ENCODE measurements at regions not wholly inside any gene's neighbourhood (a gene's known extent, or its start where the extent isn't known, plus 50 kb on each side); places are given as distances from the start of the nearest gene placed in this dataset.
"Not testable (repeated sequence)": the region's sequence is repeated elsewhere in the genome, so short reads cannot be mapped to it uniquely, and the experiment has no call there.

DNA sequence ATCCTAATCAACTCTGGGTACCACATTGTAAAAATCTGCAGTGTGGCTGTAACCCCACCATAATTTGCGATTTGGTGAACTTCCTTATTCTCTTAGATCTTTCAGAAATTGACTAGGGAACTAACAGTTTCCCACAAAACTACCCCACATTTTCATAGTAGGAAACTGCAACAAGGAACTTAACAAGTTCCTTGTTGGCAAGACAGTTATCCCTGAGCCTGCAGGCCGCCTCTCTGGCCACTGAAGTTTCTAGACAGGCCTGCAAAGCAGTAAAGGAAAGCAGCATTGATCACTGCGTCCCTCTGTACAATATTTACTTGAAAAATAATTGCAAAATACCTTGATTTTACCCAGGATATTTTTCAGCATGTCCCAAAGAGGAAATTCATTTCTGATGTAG, 372.9 kb downstream of the ANAPC1 start:
- TF ChIP-seq CTCF (conservative IDR thresholded peaks at IDR 0.05; ENCODE audit: low read depth, low read length); RFX5 (IDR thresholded peaks at IDR 0.05; ENCODE audit: low read depth, low read length): not testable (repeated sequence)
